ENCODE measurements at regions not wholly inside any gene's neighbourhood (a gene's known extent, or its start where the extent isn't known, plus 50 kb on each side); places are given as distances from the start of the nearest gene placed in this dataset.

- TF ChIP-seq CTCF (IDR thresholded peaks at IDR 0.05) (no peak), POLR2A (IDR thresholded peaks at IDR 0.05) (no peak)
These were observed 1250.9 kb downstream of the CDY2B start for GRCh38 chrY:16629146-16629545.

Data from prostate gland (tissue), 2 donors.